GM18519 (cell line): ENCODE measurements at regions not wholly inside any gene's neighbourhood (a gene's known extent, or its start where the extent isn't known, plus 50 kb on each side); places are given as distances from the start of the nearest gene placed in this dataset.

Experiments
- ATAC-seq: cut with Tn5 transposase; IDR thresholded peaks from one replicate; pipeline ENCODE4 v1.9.1; 2021; ENCODE audit warnings: mild to moderate bottlenecking, moderate library complexity; ENCODE audit not compliant: unreplicated experiment, low FRiP score

- no peak for ATAC-seq
Observed at GRCh38 chr5:175056831-175057230, 332.4 kb downstream of the MSX2 start.

- ATAC-seq: no peak
Observed at GRCh38 chr5:175054243-175054642, 329.9 kb downstream of the MSX2 start.

GRCh38 chr5:175052351-175052750 lies 328.0 kb downstream of the MSX2 start:
- ATAC-seq: no peak

GRCh38 chr5:175047048-175047447 lies 322.7 kb downstream of the MSX2 start:
- ATAC-seq: no peak

- ATAC-seq: no peak
Observed at GRCh38 chr5:175045820-175046219, 321.4 kb downstream of the MSX2 start.

GRCh38 chr5:175037820-175038219 lies 313.4 kb downstream of the MSX2 start:
- no peak for ATAC-seq

GRCh38 chr5:175035882-175036533 lies 311.6 kb downstream of the MSX2 start:
- ATAC-seq: no peak

- ATAC-seq: no peak
Observed at GRCh38 chr5:175034924-175035323, 310.5 kb downstream of the MSX2 start.

GRCh38 chr5:175032741-175033151 lies 308.4 kb downstream of the MSX2 start:
- ATAC-seq: no peak

- ATAC-seq: no peak
Observed at GRCh38 chr5:175032013-175032412, 307.6 kb downstream of the MSX2 start.

- ATAC-seq: no peak
Observed at GRCh38 chr5:175027390-175027789, 303.0 kb downstream of the MSX2 start.

GRCh38 chr5:175025077-175025476 lies 300.7 kb downstream of the MSX2 start:
- no peak for ATAC-seq

GRCh38 chr5:175021841-175022625 lies 297.7 kb downstream of the MSX2 start:
- no peak for ATAC-seq

- ATAC-seq: no peak
Observed at GRCh38 chr5:175021321-175021720, 296.9 kb downstream of the MSX2 start.

- ATAC-seq: no peak
Observed at GRCh38 chr5:175015028-175015685, 290.8 kb downstream of the MSX2 start.

GRCh38 chr5:175013251-175013650 lies 288.9 kb downstream of the MSX2 start:
- ATAC-seq: no peak

GRCh38 chr5:175012267-175012666 lies 287.9 kb downstream of the MSX2 start:
- ATAC-seq: no peak

- no peak for ATAC-seq
Observed at GRCh38 chr5:175003531-175003930, 279.1 kb downstream of the MSX2 start.

GRCh38 chr5:175001876-175002645 lies 277.7 kb downstream of the MSX2 start:
- no peak for ATAC-seq

GRCh38 chr5:175001311-175001710 lies 276.9 kb downstream of the MSX2 start:
- ATAC-seq: no peak

GRCh38 chr5:174999581-174999980 lies 275.2 kb downstream of the MSX2 start:
- no peak for ATAC-seq
